HEK293T (cell line): ENCODE measurements at regions not wholly inside any gene's neighbourhood (a gene's known extent, or its start where the extent isn't known, plus 50 kb on each side); places are given as distances from the start of the nearest gene placed in this dataset.

ENCODE experiments used
- BHLHE40 ChIP-seq: fragments of 450-650 bp; IDR thresholded peaks from 2 replicates; pipeline ENCODE4 v1.6.1; 2016; ENCODE audit warnings: mild to moderate bottlenecking, moderate library complexity, borderline replicate concordance
- ELF4 ChIP-seq: fragments of 450-650 bp; IDR thresholded peaks from 2 replicates; pipeline ENCODE4 v1.6.1; 2017; ENCODE audit warnings: antibody characterized with exemption
- FOXA1 ChIP-seq: fragments of 450-650 bp; IDR thresholded peaks from 2 replicates; pipeline ENCODE4 v1.6.1; 2016; ENCODE audit warnings: mild to moderate bottlenecking
- FOXK2 ChIP-seq: fragments of 450-650 bp; IDR thresholded peaks from 2 replicates; pipeline ENCODE4 v1.6.1; 2016; ENCODE audit warnings: mild to moderate bottlenecking
- FOXM1 ChIP-seq: fragments of 450-650 bp; IDR thresholded peaks from 2 replicates; pipeline ENCODE4 v1.6.1; 2017; ENCODE audit warnings: mild to moderate bottlenecking, borderline replicate concordance
- NFRKB ChIP-seq: fragments of 450-650 bp; IDR thresholded peaks from 2 replicates; pipeline ENCODE4 v1.6.1; 2016; ENCODE audit warnings: mild to moderate bottlenecking, moderate library complexity
- SP1 ChIP-seq: fragments of 450-650 bp; IDR thresholded peaks from 2 replicates; pipeline ENCODE4 v1.6.1; 2017
- SUZ12 ChIP-seq: fragments of 450-650 bp; IDR thresholded peaks from 2 replicates; pipeline ENCODE4 v1.6.1; 2016; ENCODE audit warnings: mild to moderate bottlenecking
- TARDBP ChIP-seq: fragments of 450-650 bp; IDR thresholded peaks from 2 replicates; pipeline ENCODE4 v1.6.1; 2016
- ZNF384 ChIP-seq: fragments of 450-650 bp; IDR thresholded peaks from 2 replicates; pipeline ENCODE4 v1.6.1; 2016

DNA sequence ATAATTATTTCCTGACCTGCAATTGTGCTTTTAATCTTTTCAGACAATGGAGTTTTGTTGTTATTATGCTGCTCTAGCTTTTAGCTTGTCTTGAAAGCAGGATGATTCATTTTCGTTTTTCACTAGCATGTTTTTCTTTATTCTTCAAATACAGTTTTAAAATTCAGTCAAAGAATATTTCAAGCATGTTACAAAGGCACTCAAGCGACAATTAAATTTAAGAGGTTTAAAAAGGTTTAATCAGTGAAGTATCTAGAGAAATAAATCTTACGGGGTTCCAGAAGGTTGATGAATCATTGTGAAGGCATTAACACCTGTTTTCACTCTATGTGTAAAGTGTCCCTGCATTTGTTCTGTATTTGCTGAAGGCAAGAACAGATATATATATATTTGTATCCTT, 390.7 kb upstream of the TMEFF2 start:
- TF ChIP-seq FOXK2, result no peak
- TF ChIP-seq SP1, result no peak
- TF ChIP-seq BHLHE40, result no peak
- TF ChIP-seq FOXM1, result no peak
- TF ChIP-seq TARDBP, result no peak
- no peak for TF ChIP-seq FOXA1
- no peak for TF ChIP-seq NFRKB
- TF ChIP-seq ELF4, result no peak
- TF ChIP-seq SUZ12, result no peak
- TF ChIP-seq ZNF384, result no peak
